ENCODE measurements at regions not wholly inside any gene's neighbourhood (a gene's known extent, or its start where the extent isn't known, plus 50 kb on each side); places are given as distances from the start of the nearest gene placed in this dataset.

DNA sequence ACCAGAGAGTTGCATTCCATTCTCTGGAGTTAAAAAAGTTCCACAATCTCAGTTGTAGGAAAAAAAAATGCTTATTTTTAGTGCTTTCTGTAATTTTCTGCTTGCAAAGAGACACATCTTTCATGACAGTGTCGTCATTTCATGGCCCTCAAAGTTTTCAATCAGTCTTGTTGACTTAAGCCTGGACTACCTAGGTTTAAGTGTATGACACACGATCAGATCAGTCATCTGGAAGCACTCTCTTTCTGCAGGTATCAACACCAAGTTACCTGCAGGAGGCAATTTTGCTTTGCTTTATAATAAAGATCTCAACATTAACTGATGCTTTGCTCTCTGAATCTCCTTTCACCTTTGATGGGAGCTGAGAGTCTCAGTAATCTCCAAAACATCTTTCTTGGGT, 251.6 kb downstream of the BCAT1 start:
- TF ChIP-seq, protein P1, sequence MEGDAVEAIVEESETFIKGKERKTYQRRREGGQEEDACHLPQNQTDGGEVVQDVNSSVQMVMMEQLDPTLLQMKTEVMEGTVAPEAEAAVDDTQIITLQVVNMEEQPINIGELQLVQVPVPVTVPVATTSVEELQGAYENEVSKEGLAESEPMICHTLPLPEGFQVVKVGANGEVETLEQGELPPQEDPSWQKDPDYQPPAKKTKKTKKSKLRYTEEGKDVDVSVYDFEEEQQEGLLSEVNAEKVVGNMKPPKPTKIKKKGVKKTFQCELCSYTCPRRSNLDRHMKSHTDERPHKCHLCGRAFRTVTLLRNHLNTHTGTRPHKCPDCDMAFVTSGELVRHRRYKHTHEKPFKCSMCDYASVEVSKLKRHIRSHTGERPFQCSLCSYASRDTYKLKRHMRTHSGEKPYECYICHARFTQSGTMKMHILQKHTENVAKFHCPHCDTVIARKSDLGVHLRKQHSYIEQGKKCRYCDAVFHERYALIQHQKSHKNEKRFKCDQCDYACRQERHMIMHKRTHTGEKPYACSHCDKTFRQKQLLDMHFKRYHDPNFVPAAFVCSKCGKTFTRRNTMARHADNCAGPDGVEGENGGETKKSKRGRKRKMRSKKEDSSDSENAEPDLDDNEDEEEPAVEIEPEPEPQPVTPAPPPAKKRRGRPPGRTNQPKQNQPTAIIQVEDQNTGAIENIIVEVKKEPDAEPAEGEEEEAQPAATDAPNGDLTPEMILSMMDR (optimal IDR thresholded peaks at IDR 0.05 in 1 of 3, IDR thresholded peaks at IDR 0.05 in 1 of 3, conservative IDR thresholded peaks at IDR 0.05 in 1 of 3; ENCODE audit: extremely low read depth in 1 of 3, insufficient read depth in 2 of 3, low read length in 3 of 3): no peak
- no peak for TF ChIP-seq EZH2 (IDR thresholded peaks at IDR 0.05; ENCODE audit: low read length)

All from keratinocyte (primary cell).